ENCODE measurements at regions not wholly inside any gene's neighbourhood (a gene's known extent, or its start where the extent isn't known, plus 50 kb on each side); places are given as distances from the start of the nearest gene placed in this dataset.

- H3K27me3 ChIP-seq (ENCODE audit: control insufficient read depth in 1 of 2, insufficient read depth in 2 of 2, low read length in 2 of 2): no peaks in the 10 kb centered on the region
- no peak overlapping the region for H3K4me2 ChIP-seq (ENCODE audit: low read depth, low read length)
- CTCF ChIA-PET (ENCODE audit: low intra/inter-chr PET ratio, low total read pairs): no interaction called here
- in situ Hi-C loops (cut with HindIII; ENCODE audit: extremely low pct_ligation_motif_present, low pct_unique_long_range_greater_than_20kb) (no loop called here), intact Hi-C loops (cut with micrococcal nuclease; ENCODE audit: unreplicated experiment) (no loop called here)
- DNase-seq (ENCODE audit: low spot score) (no peak), ATAC-seq (no peak), FAIRE-seq (no peak)
- no peak overlapping the region for H3K4me3 ChIP-seq (replicated peaks in 1 of 3; ENCODE audit: insufficient read depth in 1 of 3, low read depth in 2 of 3, low read length in 3 of 3)
- POLR2A ChIA-PET: no interaction called here
- H3K9me3 ChIP-seq (ENCODE audit: low read length): peaks cover 56% of the 10 kb centered on the region
- no peak overlapping the region for H2AFZ ChIP-seq (ENCODE audit: low read length)
- H3K36me3 ChIP-seq (replicated peaks in 1 of 2; ENCODE audit: control insufficient read depth in 1 of 2, insufficient read depth in 2 of 2, low read length in 2 of 2): no peaks in the 10 kb centered on the region
- H3K79me2 ChIP-seq (ENCODE audit: insufficient read depth, low read length): no peaks in the 10 kb centered on the region
- no TSS peak for BruUV-seq (replicated peaks)
- no peaks in the 10 kb centered on the region for H3K4me1 ChIP-seq (ENCODE audit: insufficient read depth, low read length)
- H4K20me1 ChIP-seq (ENCODE audit: insufficient read depth, low read length): no peaks in the 10 kb centered on the region
- H3K9ac ChIP-seq (ENCODE audit: insufficient read depth, low read depth, low read length): no peak overlapping the region
- H3K27ac ChIP-seq (ENCODE audit: extremely low read length, insufficient read depth, low read length): no peak overlapping the region
- TF ChIP-seq RXRB (CRISPR knock-in tag; IDR thresholded peaks at IDR 0.05; ENCODE audit: borderline replicate concordance): no peak
- no peak for TF ChIP-seq SMAD1 (CRISPR knock-in tag; IDR thresholded peaks at IDR 0.05; ENCODE audit: borderline replicate concordance, low read depth)
- no peak for TF ChIP-seq PRDM15 (CRISPR knock-in tag; IDR thresholded peaks at IDR 0.05)
- no peak for TF ChIP-seq ZNF572 (CRISPR knock-in tag; IDR thresholded peaks at IDR 0.05)
- TF ChIP-seq ZNF207 (IDR thresholded peaks at IDR 0.05; ENCODE audit: borderline replicate concordance): no peak
- TF ChIP-seq ATM (IDR thresholded peaks at IDR 0.05; ENCODE audit: borderline replicate concordance): no peak
- no peak for TF ChIP-seq ZNF446 (CRISPR knock-in tag; IDR thresholded peaks at IDR 0.05)
- no peak for TF ChIP-seq MEIS2 (CRISPR knock-in tag; IDR thresholded peaks at IDR 0.05)
- TF ChIP-seq RBM22 (optimal IDR thresholded peaks at IDR 0.05; ENCODE audit: low read length): no peak
- TF ChIP-seq TFE3 (CRISPR knock-in tag; IDR thresholded peaks at IDR 0.05): no peak
- no peak for TF ChIP-seq ZNF770 (CRISPR knock-in tag; IDR thresholded peaks at IDR 0.05)
- TF ChIP-seq ZNF567 (CRISPR knock-in tag; IDR thresholded peaks at IDR 0.05; ENCODE audit: borderline replicate concordance): no peak
- TF ChIP-seq ZNF414 (CRISPR knock-in tag; IDR thresholded peaks at IDR 0.05): no peak
Measured at GRCh38 chr13:57858376-57858775, 226.8 kb downstream of the PCDH17 start.

Data from HepG2 (cell line).